ENCODE measurements at regions not wholly inside any gene's neighbourhood (a gene's known extent, or its start where the extent isn't known, plus 50 kb on each side); places are given as distances from the start of the nearest gene placed in this dataset.

- no peak for DNase-seq
Observed at GRCh38 chr10:121073728-121074127, 222.6 kb downstream of the WDR11 start.

- no peak for DNase-seq
Observed at GRCh38 chr10:121076776-121077715, 225.9 kb downstream of the WDR11 start.

- DNase-seq, result no peak
Observed at GRCh38 chr10:121078036-121078435, 226.9 kb downstream of the WDR11 start.

GRCh38 chr10:121078672-121079102, 227.5 kb downstream of the WDR11 start:
- no peak for DNase-seq

- no peak for DNase-seq
Observed at GRCh38 chr10:121079226-121079625, 228.1 kb downstream of the WDR11 start.

GRCh38 chr10:121080281-121080891, 229.2 kb downstream of the WDR11 start:
- no peak for DNase-seq

- DNase-seq, result no peak
Observed at GRCh38 chr10:121081306-121081705, 230.1 kb downstream of the WDR11 start.

- DNase-seq, result no peak
Observed at GRCh38 chr10:121082984-121083383, 231.8 kb downstream of the WDR11 start.

GRCh38 chr10:121084016-121084674, 233.0 kb downstream of the WDR11 start:
- DNase-seq, result no peak

GRCh38 chr10:121084675-121085070, 233.5 kb downstream of the WDR11 start:
- DNase-seq, result no peak

GRCh38 chr10:121085367-121085766, 234.2 kb downstream of the WDR11 start:
- no peak for DNase-seq

GRCh38 chr10:121087129-121087528, 236.0 kb downstream of the WDR11 start:
- DNase-seq, result no peak

- DNase-seq, result no peak
Observed at GRCh38 chr10:121087688-121088087, 236.5 kb downstream of the WDR11 start.

GRCh38 chr10:121088524-121088923, 237.4 kb downstream of the WDR11 start:
- no peak for DNase-seq

- no peak for DNase-seq
Observed at GRCh38 chr10:121089434-121089833, 238.3 kb downstream of the WDR11 start.

- no peak for DNase-seq
Observed at GRCh38 chr10:121091961-121092719, 241.0 kb downstream of the WDR11 start.

GRCh38 chr10:121092720-121093095, 241.5 kb downstream of the WDR11 start:
- no peak for DNase-seq

- no peak for DNase-seq
Observed at GRCh38 chr10:121096617-121097431, 245.7 kb downstream of the WDR11 start.

- DNase-seq, result no peak
Observed at GRCh38 chr10:121098211-121098610, 247.0 kb downstream of the WDR11 start.

GRCh38 chr10:121098751-121099150, 247.6 kb downstream of the WDR11 start:
- no peak for DNase-seq

GRCh38 chr10:121099181-121099580, 248.0 kb downstream of the WDR11 start:
- DNase-seq, result no peak

GRCh38 chr10:121099592-121099991, 248.4 kb downstream of the WDR11 start:
- no peak for DNase-seq

Measured in occipital lobe (tissue), 1 donor.